ENCODE measurements at regions not wholly inside any gene's neighbourhood (a gene's known extent, or its start where the extent isn't known, plus 50 kb on each side); places are given as distances from the start of the nearest gene placed in this dataset.
A peak's percentile ranks its signal among the peaks of the same experiment; 100 is the strongest.

DNA sequence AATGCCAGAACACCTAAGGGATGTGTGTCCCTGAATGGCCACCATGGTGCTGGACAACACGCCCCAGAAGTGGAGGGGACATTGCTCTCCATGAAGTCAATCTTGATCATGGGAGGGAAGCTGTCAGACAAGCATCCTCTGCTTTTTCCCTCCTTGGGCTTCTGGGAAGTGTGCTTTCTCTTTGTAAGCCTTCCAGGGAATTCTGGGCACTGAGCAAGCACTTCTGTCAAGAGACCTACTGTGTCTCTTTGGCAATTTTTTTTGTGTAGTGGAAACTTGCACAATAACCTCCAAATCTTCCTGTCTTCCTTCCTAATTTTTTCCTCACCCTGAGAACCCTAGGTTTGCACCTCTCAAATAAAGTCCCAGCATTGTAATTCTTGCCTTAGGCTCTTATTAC is 132.0 kb downstream of the SEC61B start:
- TF ChIP-seq POLR2AphosphoS5 (IDR thresholded peaks at IDR 0.05) (no peak), POLR2A (IDR thresholded peaks at IDR 0.05) (no peak), EP300 (IDR thresholded peaks at IDR 0.05) (no peak)
- TF ChIP-seq, protein P1, sequence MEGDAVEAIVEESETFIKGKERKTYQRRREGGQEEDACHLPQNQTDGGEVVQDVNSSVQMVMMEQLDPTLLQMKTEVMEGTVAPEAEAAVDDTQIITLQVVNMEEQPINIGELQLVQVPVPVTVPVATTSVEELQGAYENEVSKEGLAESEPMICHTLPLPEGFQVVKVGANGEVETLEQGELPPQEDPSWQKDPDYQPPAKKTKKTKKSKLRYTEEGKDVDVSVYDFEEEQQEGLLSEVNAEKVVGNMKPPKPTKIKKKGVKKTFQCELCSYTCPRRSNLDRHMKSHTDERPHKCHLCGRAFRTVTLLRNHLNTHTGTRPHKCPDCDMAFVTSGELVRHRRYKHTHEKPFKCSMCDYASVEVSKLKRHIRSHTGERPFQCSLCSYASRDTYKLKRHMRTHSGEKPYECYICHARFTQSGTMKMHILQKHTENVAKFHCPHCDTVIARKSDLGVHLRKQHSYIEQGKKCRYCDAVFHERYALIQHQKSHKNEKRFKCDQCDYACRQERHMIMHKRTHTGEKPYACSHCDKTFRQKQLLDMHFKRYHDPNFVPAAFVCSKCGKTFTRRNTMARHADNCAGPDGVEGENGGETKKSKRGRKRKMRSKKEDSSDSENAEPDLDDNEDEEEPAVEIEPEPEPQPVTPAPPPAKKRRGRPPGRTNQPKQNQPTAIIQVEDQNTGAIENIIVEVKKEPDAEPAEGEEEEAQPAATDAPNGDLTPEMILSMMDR (IDR thresholded peaks at IDR 0.05): no peak
- H3K4me3 ChIP-seq: no peak overlapping the region
- no peak for DNase-seq (ENCODE audit: low spot score in 2 of 2)
- H3K4me1 ChIP-seq: peaks cover 22% of the 10 kb centered on the region
- no peaks in the 10 kb centered on the region for H3K36me3 ChIP-seq
- H3K27ac ChIP-seq: no peak overlapping the region
- H3K9me3 ChIP-seq: no peaks in the 10 kb centered on the region
- WGBS: 70% methylated on average over 1 of the region's 1 CpG
- H3K27me3 ChIP-seq: peaks cover 6% of the 10 kb centered on the region

DNA sequence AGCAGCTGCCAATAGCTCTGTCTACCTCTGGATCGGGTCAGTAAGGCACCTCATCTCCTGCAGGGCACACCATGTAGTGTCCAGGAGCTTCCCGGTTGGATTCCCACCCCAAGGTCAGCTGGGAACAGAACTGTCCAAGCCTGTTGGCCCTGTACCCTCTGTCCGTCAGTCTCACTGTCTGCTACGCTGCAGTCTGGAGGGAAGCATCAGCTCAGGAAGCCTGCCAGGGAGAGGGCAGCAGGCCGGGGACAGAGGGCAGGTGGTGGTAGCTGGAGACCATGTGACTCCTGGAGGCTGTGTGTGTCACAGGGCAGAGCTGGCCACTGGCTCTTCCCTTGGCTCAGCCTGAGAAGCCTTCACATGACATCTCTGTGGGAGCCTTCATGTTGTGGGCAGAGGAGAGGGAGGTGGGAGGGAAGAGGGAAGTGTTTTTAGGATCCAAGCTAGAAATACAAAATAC is 134.5 kb downstream of the SEC61B start:
- no peaks in the 10 kb centered on the region for H3K36me3 ChIP-seq
- peak in 1 of 2 donors; percentile 74 for DNase-seq (ENCODE audit: low spot score in 2 of 2)
- H3K9me3 ChIP-seq: no peaks in the 10 kb centered on the region
- H3K27ac ChIP-seq: peak overlapping the region; percentile 28
- H3K27me3 ChIP-seq: peaks cover 11% of the 10 kb centered on the region
- H3K4me3 ChIP-seq: no peak overlapping the region
- H3K4me1 ChIP-seq: peaks cover 23% of the 10 kb centered on the region
- 65% methylated on average over 4 of the region's 5 CpGs for WGBS
- TF ChIP-seq EP300 (IDR thresholded peaks at IDR 0.05) (no peak), POLR2AphosphoS5 (IDR thresholded peaks at IDR 0.05) (peak in 1 of 3 donors; percentile 5)

DNA sequence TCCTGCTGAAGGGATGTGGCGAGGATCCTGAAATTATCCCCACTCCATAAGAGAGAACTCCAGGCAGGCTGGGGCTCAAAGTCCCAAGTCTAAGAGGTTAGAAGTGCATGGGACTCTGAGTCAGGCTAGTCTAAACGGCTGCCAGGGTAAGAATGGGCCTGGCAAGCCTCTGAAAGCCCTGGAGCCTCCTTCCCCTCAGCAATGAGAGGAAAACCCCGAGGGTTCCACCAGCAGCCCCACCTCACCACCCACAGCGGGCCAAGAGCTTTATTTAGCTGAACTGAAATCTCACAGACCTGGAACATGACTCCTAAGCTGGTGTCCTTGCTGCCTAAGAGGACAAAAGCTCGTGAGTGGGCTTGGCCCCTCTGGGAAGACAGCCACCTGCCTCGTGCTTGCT is 135.5 kb downstream of the SEC61B start:
- peaks cover 11% of the 10 kb centered on the region for H3K27me3 ChIP-seq
- DNase-seq (ENCODE audit: low spot score in 2 of 2): peak in 1 of 2 donors; percentile 83
- peaks cover 29% of the 10 kb centered on the region for H3K4me1 ChIP-seq
- H3K36me3 ChIP-seq: no peaks in the 10 kb centered on the region
- H3K4me3 ChIP-seq: no peak overlapping the region
- WGBS: 26% methylated on average over 6 of the region's 6 CpGs
- no peaks in the 10 kb centered on the region for H3K9me3 ChIP-seq
- no peak for TF ChIP-seq POLR2AphosphoS5 (IDR thresholded peaks at IDR 0.05)
- no peak for TF ChIP-seq EP300 (IDR thresholded peaks at IDR 0.05)
- TF ChIP-seq, protein P1 (IDR thresholded peaks at IDR 0.05): no peak
- TF ChIP-seq POLR2A (IDR thresholded peaks at IDR 0.05): no peak
- H3K27ac ChIP-seq: no peak overlapping the region

DNA sequence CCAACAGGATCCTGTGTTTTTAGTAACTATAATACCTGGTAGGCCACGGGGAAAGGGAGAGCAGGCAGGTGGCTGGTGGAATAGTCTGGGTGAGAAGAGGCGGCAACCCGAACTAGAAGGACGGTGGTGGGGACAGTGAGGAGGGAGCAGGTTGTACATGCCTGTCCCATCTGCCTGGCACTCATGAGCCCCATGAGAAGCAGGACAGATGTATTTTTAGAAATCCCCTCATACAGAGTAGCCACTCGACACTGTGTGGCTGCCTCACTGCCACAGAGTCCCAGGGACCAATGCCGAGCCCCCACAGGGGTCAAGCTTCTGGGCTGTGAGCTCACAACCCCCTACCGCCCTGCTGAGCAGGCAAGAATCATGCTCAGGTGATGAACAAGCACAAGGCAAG is 136.6 kb downstream of the SEC61B start:
- no peak overlapping the region for H3K4me3 ChIP-seq
- peaks cover 11% of the 10 kb centered on the region for H3K27me3 ChIP-seq
- H3K9me3 ChIP-seq: no peaks in the 10 kb centered on the region
- H3K27ac ChIP-seq: no peak overlapping the region
- TF ChIP-seq POLR2A (IDR thresholded peaks at IDR 0.05): no peak
- TF ChIP-seq EP300 (IDR thresholded peaks at IDR 0.05): no peak
- TF ChIP-seq, protein P1 (IDR thresholded peaks at IDR 0.05): no peak
- no peak for TF ChIP-seq POLR2AphosphoS5 (IDR thresholded peaks at IDR 0.05)
- WGBS: 96% methylated on average over 4 of the region's 7 CpGs
- no peak for DNase-seq (ENCODE audit: low spot score in 2 of 2)
- no peaks in the 10 kb centered on the region for H3K36me3 ChIP-seq
- peaks cover 21% of the 10 kb centered on the region for H3K4me1 ChIP-seq

DNA sequence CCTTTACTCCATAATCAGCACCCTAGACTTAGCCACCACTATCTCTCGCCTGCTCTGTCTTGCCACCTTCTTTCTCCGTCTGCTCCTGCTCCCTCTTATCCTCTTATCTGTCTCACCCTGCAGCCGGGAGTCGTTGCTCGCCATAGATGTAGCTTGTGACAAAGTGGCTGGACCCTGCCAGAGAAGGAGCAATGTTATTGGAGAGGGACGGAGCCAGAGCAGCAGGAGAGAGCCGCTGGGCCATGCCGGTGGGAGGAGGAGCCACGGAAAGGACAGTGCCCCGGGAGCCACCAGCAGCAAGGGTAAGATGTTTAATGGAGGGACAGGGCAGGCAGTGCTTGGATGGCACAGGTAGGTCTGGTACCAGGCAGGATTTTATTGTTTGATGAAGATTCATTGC is 137.3 kb downstream of the SEC61B start:
- WGBS: 64% methylated on average over 10 of the region's 10 CpGs
- no peak overlapping the region for H3K4me3 ChIP-seq

More for the DNA sequence above, 137.3 kb downstream of the SEC61B start:
- Histone ChIP-seq H3K27me3 (peaks cover 11% of the 10 kb centered on the region), H3K9me3 (no peaks in the 10 kb centered on the region), H3K4me1 (peaks cover 17% of the 10 kb centered on the region), H3K36me3 (no peaks in the 10 kb centered on the region), H3K27ac (no peak overlapping the region)
- DNase-seq (ENCODE audit: low spot score in 2 of 2): no peak
- no peak for TF ChIP-seq POLR2A (IDR thresholded peaks at IDR 0.05)
- no peak for TF ChIP-seq POLR2AphosphoS5 (IDR thresholded peaks at IDR 0.05)
- TF ChIP-seq, protein P1 (IDR thresholded peaks at IDR 0.05): no peak
- TF ChIP-seq EP300 (IDR thresholded peaks at IDR 0.05): no peak
